UCSD-AML1 (cell line): ENCODE measurements at regions not wholly inside any gene's neighbourhood (a gene's known extent, or its start where the extent isn't known, plus 50 kb on each side); places are given as distances from the start of the nearest gene placed in this dataset.

ENCODE experiments used
- DNase-seq: peaks from one replicate; lab custom pipeline; 2025; ENCODE audit not compliant: unreplicated experiment; lab: John Stamatoyannopoulos, UW

DNA sequence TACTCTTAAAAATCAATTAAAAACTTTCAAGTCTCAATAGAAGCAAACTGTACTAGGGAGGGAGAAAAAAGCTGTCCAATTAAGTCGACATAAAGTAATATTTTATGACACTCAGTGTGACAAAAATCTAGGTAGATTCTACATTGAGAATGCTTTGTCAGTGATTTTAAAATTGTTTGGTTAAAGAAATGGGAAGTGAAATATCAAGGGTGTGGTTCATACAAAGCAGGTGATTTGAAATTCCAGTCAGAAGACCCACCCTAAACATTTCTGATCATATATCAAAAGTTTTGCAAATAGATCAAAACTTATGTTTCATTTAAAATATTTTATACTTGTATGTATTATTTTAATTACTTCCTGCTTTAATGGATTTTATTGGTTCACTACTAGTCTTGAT is 338.9 kb upstream of the DCC start:
- DNase-seq, result no peak

DNA sequence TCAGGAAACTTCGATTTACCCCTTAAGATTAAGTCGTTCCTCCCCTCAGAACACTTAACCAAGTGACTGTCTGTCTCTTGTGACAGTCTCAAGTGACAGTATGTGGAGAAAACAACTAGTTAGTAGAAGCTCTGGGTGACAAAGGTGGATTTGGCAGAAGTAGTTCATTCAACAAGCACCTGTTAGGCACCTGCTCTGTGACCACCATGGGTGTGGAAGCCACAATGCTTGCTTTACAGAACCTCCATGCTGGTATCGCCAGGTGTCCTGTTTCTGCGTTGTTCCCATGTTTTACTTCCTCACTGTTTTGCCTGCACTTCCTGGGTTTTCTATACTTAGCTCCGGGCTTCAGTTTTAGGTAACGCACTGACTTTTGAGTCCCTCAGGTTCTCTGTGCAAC is 337.4 kb upstream of the DCC start:
- no peak for DNase-seq

DNA sequence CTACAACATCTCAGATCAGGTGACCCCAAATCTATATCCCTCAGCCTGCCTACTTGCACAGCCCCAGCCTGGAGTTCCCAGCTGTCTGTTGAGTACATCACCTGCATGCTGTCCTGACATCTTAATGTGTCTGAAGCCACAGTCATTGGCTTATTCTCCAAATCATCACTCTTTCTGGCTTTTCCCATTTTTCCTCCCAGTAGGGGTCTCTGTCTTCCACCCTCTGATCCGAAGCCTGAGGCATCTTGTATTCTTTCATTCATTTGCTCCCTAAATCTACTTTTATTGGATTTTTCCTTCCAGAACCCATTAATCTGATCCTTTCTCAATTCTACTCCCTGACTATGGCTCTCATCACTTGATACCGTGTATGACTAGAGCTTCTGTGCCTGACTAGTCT is 332.9 kb upstream of the DCC start:
- no peak for DNase-seq

DNA sequence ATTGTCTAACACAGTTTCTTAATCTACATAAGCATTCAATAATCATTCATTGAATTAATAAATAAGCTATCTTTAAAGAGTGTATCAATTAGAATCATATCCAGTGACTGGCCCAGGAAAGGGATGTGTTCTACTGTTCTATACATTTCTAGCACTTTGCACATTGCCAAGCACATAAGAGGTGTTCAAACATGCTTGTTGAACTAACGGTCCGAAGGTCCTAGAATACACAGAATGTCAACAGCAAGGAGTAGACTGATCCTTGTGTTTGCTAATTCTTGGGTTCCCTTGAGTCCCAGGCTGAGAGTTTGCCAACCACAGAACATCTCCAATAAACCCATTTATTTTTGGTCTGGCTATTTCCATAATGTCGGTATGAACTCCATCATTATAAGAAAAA is 331.7 kb upstream of the DCC start:
- DNase-seq, result no peak

DNA sequence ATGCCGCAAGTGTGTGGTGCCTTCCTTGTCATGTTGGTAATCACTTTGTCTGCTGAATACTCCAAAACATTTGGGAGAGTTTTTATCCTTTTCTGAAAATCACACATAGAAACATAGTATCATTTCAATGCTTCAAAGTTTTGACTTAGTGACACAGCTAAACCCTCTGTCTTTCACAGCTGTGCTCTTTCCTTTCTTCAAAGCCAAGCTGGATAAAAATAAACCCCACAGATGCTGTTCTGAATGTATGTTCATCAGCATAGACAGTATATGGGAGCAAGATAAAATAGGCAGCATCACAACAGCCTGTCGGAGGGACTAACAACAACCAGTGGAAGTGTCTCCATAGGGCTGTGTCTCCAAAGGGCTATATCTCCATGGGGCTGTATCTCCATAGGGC is 331.3 kb upstream of the DCC start:
- DNase-seq, result no peak

DNA sequence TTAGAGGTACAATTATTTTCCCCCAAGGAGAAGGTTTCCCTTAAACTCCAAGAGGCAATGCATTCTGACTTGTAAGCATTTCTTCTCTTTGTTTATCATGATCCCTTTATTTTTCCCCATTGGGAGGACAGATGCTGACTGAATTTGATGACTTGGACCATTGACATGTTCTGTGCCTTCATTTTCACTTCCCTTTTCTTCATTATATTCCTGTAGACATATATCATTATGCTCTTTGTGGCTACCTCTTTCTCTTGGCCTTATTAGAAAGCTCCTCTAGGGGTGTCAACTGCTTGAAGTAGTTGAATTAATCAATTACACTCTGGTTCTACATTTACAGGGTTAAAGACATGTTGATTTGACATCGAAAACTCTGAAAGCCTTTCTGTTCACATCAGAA is 330.0 kb upstream of the DCC start:
- no peak for DNase-seq

DNA sequence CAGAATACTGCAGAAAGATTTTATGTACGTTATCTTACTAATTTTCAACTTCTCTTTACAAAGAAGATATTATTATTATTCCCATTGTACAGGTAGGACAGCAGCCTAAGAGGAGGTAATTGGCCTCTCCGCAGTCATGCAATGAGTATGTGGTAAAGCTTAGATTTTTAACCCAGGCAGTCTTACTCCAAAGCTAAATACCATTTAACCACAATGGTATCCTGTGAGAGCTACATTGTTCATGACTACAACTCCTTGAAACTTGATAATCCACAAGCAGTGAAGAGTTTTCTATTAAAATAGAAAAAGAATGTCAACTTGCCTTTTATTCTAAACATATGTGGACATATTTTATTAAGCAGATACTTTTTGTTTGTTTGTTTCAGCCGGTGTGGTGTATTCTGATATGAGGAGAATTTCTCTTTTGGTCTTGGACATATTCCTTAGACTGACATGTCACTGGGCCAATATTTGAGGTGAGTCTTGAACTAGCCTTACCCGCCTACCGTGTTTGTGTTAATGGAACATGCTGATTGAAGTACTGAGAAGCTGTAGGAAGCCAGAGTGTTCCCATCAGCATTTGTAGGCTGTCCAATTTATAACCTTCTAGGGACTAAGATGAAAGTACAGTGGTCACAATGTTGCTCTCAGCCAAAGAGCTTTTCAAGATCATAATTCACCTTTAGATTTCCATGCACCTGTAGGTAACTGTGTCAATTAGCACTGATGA is 293.9 kb upstream of the DCC start:
- DNase-seq, result no peak

DNA sequence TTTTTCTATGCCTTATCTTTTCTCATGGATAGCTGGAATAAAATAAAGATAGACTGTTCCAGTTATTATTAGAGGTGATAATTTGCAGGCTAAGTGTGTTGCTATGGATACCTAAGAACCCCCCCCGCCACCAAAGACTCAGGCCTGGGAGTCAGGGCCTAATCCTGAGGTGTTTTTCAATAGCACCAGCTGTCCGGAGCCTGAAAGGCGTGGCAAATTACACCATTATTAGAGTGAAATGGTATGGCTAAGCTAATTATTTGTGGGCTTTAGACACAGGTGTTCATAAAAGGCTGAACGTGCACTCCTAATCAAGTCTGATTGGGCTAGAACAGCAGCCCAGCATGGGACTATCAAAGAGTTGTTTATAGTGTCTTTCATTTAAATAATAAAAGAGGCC is 293.2 kb upstream of the DCC start:
- no peak for DNase-seq

DNA sequence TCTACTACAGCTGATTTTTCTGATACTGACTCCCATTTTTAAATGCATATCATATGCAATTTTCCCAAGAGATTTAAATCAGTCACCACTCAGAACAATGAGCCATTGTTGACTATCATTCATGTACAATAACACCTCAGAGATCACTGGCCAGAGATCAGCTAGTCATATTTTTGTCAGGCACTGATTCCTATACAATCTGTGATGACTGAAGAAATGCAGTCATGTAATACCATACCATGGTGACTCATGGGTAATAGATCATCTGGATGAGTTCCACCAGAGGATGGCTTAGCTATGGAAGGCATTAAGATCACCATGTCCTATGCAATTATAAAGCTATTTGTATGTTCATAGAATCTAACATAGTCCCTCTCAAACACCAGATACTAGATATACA is 285.7 kb upstream of the DCC start:
- no peak for DNase-seq

DNA sequence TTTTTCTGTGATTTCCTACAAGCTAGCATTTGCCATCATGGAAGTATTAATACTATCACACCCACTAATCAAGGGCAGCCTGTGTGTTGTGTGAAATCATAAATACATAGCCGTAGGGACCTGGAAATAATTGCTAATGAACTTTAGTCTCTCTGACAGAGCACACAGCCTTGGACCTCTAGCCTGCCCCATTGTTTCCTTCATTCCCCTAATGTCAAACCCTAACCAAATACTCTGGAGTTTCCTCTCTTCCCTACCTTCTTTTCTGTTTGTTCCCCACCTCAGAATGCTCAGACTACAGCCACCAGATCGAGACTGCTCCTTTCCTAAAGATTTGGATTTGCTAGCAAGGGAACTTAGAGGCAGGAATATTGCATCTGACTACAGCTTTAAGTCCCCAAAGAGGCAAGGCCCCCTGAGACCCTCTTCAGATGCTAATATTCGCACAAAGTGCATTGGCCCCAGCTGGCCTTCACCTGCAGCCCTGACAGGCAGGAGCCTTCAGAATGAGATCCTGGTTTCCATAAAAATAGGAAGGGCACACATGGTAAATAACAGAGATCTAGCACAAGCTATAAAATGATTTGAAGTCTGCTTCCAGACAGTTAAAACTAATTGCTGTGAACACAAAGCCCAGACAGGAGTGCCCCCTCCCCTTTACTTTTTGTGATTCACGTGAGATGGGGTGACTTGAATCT is 279.2 kb upstream of the DCC start:
- no peak for DNase-seq

DNA sequence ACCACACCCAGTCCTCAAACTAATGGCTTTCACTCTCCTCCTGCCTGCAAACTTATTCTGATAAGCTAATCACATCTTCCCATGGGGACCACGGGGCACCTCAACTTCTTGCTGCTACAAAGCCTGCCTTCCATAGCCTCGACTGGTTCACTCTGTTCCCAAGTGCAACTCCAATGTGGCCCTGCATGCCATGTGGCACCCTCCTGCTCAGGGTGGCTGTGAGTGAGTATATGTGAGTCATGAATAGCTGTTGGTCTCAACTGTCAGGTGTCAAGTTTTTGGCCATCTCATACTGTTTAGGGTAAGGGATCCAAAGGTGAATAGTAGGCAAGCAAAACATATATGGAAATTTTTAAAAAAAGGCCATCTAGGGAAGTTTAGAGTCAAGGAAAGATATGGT is 276.1 kb upstream of the DCC start:
- no peak for DNase-seq

DNA sequence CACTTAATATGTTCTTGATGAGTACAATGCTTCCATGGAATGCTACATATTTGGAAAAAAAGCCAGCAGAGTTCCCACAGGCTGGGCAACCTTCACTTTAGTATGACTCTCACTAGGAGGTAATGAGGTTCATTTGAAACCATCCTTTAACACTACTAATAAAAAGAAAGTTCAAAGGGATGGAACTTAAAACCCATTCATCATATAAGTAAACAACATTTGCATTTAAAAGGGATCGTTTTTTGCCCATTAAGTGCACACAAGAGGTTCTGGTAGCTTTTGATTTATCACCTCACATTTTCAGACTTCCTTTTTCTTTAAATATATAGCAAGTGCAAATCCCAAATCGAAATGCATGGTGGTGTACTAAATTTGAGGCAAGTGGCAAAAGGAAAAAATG is 270.8 kb upstream of the DCC start:
- no peak for DNase-seq

DNA sequence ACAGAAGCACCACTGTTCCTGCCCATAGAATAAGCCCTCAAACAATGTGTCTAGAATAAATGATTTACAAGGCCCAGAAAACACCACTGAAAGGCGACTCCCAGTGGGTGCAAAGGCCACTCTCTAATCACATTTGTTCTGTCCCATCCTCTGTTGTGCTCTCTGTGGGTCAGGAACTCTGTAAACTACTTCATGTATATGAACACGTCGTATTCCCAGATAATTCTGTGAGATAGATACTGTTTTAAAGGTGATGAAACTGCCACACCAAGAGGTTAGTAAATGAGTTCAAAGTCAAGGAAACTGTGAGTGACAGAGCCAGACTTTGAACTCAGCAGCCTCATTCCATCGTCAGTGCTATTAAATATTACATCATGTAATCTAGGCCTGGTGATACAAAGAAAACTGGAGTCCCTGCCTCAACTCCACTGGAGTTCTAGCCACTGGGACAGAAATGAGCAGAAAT is 269.7 kb upstream of the DCC start:
- no peak for DNase-seq

DNA sequence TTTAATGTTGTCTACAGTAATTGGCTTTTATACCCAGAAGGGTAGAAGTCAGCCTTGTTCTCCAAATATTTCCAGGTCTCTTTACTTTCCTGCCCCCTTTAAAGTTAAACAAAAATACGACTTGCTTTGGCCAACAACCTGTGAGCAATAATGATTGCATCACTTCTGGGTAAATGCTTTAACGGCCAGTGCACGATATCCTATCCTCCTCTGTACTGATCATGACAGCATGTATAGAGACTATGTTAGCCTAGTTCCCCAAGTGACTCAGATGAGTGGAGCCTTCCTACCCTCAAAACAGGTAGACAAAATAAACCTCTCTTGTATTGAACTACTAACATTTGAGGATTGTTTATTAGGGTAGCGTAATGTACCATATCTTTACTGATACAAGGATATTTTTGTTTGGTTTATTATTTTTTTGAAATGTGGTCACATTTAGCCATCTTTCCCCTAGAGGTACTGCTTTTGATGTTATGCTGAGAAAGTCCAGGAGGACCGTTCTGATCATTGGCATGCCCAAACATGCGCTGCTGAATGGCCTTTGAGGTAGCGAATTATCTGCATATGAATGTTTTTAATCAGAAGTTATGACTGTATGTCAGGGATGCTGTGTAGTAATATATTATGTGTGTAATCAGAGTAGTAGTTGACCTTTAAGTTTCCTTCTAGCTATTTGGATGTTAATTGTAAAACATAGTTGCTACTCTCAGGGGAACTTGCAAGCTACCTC is 262.6 kb upstream of the DCC start:
- no peak for DNase-seq

DNA sequence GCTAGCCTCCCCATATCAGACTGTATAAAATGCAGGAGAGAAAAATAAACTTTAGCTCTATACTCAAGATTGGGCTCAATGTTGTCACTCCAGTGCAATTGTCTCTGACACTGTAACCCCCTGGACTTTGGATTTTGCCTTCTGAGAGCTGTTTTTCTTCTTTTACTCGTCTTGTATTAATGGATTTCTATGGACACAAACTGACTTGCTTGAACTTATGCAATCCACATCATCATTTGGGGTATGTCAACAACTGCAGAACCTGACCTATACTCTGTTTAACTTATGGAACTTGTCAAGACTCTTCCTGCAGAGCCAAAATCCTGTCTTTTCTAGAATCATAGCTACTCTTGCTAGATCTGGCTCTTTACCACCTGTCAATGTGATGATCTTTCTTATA is 257.8 kb upstream of the DCC start:
- no peak for DNase-seq

DNA sequence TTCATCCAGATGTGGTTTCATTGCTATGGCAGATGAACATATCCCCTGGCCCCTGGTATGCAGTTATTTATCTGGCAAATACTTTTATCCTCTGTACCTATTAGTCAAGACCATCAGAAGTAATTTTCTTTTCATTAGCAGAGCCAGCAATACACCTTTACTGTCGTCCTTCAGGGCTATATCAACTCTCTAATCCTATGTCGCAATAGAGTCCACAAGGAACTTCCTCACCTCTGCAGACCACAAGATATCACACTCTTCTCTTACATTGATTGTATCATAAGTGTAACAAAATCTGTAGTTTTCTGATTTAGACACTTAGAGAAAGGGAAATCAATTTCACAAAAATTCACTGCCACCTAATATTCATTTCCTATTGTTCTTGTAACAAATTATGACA is 252.9 kb upstream of the DCC start:
- DNase-seq, result no peak

DNA sequence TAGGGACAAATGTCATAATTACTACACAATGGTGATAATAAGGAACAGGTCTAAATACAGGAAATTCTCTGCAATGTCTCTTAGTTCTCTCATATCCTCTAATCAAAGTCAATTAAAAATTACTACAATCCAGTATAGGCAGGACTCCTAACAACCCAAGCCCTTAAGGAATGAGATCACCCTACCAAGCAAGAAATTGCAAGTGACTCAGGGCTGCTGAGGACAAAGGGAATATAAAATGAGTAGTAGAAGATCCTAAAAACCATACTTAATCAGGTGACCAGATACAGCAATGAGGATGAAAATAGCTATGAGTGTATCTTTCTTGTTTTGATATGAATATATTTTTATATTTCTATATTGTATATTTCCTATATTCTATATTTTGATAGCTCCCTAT is 250.0 kb upstream of the DCC start:
- DNase-seq, result no peak

DNA sequence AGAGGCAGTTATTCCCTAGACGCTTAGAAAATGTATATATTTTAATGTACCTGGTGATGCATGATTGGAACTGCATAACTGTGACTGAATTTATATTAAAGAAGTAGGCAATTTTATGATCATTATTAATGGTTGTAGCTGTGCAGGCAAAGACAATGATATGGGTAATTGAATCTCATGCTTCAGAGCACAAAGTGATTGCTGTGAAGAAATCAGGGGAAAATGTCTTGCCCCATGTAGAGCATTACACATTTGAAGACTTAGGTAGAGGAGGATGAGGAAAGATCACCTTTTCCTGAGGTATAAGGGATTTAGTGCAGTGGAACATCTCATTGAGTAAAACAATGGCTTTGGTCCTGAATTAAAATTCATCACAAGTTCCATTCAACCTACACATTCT is 246.8 kb upstream of the DCC start:
- no peak for DNase-seq

DNA sequence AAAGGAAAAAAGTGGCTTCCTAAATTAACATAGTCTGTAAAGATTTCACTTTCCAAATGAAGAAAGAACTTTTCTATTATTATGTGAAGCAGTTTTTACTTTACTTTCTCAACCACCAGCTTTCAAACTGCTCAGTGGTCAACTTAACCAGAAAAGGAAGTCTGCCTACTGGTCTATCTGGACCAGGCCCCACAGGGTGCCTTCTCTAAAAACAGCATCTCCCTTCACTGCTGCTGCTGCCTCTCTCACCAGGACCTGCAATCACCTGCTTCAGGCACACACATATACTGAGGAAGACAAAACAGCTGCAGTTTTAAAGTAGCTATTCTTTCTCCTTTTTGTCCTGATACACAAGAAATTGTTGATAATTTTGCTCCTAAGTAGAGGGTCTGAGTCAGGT is 221.3 kb upstream of the DCC start:
- DNase-seq, result no peak

DNA sequence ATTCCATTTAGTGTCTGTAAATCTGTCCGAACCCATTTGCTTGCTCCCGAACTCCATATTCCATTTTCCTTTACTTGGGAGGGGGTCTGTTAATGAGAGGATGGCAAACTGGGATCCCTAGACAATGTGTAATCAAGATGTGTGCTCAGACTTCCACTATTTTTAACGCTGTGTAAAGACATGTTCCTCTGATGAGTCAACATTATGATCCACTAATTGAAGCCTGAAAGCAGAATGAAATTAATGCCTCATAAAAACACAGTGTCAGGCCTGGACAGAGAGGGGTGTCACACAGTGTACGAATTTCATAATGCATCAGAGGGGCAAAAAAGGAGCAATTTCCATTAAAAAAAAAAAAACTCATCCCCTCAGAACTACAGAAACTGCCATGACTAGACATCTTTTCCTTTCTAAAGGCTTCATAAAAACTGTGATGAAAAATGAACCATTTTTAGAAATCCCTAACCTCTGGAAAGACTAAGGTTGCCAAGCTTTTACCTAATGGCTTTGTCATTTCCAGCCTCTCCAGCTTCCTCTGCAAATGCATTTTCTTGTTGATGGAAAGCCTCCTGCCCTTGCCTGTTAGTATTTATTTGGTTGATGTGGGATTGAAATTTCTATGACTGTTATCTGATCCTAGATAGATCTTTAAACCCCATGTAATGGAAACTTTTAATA is 209.2 kb upstream of the DCC start:
- no peak for DNase-seq

DNA sequence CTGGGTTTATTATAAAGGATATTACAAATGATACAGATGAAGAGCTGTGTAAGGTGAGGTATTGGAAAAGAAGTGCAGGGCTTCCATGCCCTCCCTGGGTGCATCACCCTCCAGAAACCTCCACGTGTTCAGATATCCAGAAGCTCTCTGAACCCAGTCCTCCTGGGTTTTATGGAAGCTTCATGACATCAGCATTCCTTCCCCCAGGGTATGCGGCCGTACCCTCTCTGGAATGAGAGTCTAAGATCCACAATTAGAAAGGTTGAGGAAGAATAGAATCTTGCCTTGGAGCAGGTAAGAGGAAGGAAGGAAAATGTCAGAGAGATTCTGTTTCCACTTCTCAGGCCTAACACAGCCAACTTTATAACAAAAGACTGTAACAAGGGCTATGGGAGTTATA is 208.2 kb upstream of the DCC start:
- DNase-seq, result no peak

DNA sequence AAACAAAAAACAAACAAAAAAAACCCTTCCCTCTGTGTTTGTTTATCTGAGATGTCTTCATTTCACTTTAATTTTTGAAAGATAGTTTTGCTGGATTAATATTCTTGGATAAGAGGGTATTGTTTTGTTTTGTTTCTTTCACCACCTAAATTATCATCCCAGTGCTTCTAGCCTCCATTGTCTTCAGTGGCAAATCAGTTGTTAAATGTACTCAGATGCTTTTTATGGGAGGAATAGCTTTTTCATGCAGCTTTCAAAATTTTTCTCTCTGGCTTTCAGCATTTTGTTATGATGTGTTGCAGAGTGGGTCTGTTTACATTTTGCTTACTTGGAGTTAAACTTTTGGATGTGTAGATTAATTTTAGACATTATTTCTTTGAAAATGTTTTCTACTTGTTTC is 203.5 kb upstream of the DCC start:
- DNase-seq, result no peak
